Hematopoietic multipotent progenitor cell (in vitro differentiated cells): ENCODE measurements at regions not wholly inside any gene's neighbourhood (a gene's known extent, or its start where the extent isn't known, plus 50 kb on each side); places are given as distances from the start of the nearest gene placed in this dataset.
"Not testable (repeated sequence)": the region's sequence is repeated elsewhere in the genome, so short reads cannot be mapped to it uniquely, and the experiment has no call there.

Experiments used
- DNase-seq, 3 donors: peaks; one replicate each; pipeline ENCODE4 v3.0.0-alpha.2; 2011 to 2015; ENCODE audit warnings: low read depth in 2 of 3, low spot score in 2 of 3

DNA sequence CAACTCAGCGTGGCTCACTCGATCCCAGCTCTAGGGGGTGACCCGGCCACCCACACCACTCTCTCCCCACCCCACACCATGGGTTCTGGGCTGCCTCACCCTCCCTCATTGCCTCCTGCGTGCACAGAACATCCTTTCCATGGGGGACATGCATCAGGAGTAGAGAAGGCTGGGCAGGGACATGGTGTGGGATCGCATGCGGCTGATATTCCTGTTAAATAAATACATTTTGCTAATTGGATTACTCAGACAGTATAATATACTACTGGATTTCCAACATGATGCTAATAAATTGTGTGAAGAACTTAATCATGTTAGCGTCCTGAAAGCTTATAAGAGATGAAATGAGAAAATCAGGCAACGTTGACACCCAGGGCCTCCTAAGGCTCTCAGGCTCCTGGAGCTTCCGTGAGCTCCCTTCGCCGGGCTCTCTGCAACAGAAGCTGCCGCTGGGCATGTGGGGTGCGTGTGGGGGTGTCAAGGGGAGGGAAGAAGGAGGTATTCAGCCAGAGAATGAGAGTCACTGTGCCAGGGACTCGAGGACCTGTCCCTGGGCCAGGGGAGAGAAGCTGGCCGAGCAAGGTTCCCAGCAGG is 173.1 kb upstream of the TNRC6C start:
- no peak for DNase-seq

- no peak for DNase-seq
These were observed 172.4 kb upstream of the TNRC6C start for GRCh38 chr17:77786090-77786489.

DNA sequence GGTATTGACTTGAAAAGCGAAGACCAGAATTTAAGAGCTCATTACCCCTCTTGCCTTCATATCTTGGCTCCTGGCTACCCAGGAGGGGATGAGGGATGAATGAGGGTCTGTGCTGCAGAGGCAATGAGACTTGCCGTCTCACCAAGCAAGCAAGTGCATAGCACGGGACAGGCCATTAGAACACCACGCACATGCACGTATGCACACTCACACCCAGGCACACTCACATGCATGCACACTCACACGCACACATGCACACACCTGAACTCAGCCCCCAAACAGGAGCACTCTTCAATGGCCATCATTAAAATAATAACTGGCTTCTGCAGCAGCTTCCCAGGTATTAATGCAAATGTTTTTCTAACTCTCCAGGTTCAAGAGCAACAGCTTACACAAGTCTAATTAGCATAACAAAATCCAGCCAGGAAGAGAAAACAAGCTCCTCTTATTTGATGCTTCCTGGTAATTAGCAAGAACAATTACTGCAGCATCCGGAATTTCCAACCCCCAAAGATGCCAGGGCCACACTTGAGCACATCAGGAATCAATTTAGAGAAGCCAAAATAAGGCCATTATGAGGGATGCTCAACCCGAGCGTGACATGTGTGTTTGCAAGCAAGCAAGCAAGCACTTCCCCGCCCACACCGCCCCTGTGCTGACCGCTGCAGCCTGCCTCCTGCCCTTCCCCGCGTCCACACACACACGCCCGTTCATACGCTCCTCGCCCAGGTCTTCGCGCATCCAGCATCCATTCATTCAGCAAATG is 171.6 kb upstream of the TNRC6C start:
- no peak for DNase-seq

DNA sequence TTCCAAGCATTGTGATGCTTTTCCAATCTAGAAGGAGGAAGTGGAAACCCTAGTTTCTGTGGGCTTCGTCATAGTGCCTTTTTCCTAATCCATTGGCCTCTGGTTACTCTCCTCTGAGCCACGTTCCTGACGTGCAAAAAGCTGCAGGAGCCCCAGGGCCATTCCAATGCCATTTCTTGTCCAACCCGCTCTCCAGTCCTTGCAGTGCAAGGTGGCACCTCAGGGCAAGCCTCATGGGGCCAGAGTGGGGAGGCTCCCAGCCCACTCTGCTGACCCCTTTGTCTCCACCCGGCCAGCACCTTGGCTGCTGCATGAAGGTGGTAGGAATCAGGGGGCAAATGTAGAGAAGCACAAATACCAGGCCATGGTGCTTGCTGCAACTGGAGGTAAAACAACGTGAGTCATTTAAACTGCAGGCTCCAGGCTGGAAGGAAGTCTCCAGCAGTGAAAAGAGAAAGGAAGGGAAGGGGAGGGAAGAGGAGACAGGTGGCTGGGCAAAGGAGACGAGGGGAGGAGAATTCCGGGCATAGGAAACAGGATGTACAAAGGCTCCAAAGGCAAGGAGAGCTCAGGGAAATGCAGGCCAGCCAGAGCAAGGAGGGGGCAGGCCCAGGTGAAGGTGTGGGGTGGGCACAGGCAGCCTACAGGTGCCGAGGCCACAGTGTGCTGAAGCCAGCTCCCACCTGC is 168.2 kb upstream of the TNRC6C start:
- DNase-seq, result no peak

DNA sequence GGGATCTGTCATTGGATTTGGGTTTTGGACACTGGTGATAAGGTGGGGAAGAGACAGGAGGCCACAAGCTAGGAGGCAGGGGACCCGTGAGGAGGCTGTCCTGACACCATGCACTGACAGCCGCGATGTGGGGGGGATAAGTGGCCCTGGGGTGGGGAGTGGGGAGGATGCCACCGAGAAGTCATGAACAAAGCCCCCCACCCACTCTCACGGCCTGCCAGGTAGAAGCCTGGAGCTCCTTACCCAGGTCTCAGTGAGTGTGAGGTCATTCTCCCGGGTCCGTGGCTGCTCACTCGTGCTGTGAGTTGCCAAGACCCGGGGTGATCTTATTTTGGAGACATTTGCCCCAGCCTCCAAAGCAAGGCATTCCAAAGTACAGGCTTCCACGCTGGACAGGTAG is 165.9 kb upstream of the TNRC6C start:
- DNase-seq, result no peak

- DNase-seq, result no peak
These were observed 165.1 kb upstream of the TNRC6C start for GRCh38 chr17:77793146-77793970.

DNA sequence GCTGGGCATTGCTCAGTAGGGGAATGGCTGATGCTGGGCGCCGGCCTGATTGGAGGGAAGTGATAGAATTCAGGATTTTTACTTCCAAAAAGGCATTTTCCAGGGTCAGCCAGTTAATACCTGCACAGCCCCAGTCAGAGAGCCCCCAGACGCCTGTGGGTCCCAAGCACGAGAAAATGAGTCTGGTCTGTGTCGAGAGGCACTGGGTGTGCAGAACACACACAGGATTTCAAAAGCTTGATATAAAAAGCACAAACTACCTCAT is 164.6 kb upstream of the TNRC6C start:
- DNase-seq, result no peak

- DNase-seq, result no peak
These were observed 163.7 kb upstream of the TNRC6C start for GRCh38 chr17:77794846-77795245.

- no peak for DNase-seq
These were observed 162.8 kb upstream of the TNRC6C start for GRCh38 chr17:77795685-77796084.

DNA sequence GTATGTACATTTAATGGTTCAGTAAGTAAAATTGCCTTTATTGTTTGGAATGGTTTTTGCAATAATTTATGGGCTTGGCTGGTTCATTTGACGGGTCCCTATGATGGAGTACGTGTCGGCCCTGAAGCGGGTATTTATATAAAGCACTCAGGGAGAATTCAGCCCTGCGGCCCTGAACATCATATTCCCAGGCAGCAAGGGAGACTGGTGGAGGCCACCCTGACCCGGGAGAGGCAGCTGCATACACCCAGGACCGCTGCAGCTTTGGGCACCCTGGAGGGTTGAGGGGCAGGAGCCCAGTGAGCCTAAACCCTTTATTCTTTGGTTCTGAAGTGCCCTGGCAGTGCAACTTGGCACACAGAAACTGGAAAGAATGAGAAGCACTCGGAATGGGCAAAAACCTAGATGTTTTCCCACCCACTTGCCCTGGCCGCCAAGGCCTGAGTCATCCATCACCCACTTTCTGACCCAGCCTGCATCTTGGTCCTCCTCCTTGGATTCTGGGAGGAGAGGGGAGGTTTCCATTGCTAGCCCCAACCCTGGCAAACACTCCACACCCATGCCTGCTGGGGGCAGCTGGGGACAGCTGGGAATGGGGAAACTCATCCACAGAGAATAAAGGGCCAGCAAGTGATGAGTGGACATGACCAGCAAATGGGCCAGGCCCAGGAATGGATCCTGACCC is 162.2 kb upstream of the TNRC6C start:
- DNase-seq, result no peak

DNA sequence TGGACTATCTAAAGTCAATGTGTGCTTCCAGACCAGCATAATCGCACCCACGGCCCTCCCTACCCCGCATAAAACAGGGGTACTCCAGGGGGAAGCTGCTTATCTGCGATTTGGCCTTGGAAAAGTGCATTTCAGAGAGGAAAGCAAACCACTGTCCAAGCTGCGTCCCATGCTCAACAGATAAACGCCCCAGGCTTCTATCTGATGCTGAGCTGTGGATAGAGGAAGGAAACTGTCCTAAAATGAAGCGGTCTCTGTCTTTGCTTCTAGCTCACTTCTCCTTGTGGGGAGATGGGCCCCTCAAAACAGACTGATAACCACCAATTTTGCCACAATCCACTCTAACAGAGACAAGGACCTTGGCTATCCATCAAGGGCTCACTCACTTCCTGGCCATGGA is 160.5 kb upstream of the TNRC6C start:
- peak in 1 of 3 donors; percentile 28 for DNase-seq

DNA sequence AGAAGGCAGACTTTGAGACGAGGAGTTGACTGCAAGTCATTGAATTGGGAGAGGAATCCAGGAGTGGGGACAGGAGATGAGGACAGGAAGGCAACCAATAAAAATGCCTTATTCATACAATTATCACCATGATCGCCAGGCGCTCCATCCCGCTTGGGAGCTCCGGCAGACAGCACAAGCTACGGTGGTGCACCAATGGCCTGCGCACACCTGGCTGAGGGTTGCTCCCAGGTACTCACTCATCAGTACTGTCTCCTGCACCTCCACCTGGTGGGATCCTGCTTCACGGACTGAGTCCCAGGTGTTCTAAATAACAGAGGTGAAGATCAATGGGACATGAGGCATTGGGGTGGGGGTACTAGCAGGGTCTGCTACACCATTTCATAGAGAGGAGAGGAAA is 160.0 kb upstream of the TNRC6C start:
- DNase-seq, result no peak

DNA sequence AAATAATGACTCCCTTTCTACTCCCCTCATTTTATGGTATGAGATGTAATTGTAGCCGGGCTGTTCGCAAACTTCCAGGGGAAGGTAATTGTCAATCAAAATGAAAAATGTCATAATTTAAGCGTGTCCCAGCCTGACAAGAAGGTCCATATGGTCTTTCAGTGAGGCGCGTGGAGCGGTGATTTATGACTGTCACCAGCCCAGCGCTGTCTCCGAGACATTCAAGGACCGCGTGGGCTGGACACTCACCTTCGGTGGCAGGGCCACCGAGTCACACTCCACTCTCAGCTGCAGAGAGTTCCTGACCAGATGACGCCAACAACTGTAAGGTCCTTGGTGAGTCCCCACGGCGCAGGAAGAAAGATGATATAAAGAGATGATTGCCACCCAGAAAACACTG is 157.7 kb upstream of the TNRC6C start:
- no peak for DNase-seq

DNA sequence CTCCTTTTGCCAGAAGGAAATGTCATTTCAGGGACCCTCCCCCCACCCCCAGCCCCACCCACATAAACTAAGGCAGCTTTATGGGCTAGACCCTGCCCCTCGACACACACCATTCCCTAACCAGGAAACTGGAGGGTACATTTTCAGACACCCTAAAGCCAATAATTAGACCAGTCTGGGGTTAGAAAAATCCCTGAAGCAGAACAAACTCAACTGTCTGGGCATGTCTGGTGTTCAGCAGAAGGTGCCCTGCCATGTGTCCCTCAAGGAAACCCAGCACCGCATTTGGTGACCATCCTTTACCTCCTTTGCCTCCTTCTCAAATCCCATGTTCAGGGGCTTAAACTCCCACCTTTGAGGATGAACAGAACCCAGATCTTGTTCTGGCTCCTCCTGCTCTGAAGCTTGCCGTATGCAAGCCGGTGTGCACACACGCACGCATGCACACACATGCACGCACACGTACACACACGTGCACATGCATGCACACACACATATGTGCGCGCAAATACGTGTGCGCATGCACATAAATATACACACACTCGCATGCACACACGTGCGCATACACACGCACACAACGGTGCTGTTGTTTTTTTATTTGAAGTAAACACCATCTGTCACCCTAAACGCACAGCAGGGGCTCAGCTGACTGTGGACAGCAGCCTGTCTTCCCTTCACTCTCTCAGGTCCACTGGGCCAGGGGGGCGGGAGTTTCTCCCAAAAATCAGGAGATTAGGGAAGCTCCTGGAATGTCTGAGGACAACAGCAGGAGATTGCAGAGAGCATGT is 156.8 kb upstream of the TNRC6C start:
- DNase-seq, result no peak

DNA sequence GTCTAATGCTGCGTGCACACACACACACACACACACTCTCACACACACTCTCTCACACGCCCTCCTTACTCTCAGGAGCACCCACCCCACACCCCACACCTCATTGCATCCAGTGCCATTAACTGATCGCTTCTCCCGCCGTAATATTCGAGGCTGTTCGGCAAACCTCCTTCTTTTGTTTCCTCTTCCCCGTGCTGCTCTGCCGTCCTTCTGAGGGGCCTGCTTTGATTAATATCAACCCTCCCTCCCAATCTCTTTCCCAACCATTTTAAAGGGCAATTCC is 156.2 kb upstream of the TNRC6C start:
- no peak for DNase-seq

GRCh38 chr17:77802811-77803220 is 155.7 kb upstream of the TNRC6C start:
- peak in 1 of 3 donors; percentile 16 for DNase-seq

DNA sequence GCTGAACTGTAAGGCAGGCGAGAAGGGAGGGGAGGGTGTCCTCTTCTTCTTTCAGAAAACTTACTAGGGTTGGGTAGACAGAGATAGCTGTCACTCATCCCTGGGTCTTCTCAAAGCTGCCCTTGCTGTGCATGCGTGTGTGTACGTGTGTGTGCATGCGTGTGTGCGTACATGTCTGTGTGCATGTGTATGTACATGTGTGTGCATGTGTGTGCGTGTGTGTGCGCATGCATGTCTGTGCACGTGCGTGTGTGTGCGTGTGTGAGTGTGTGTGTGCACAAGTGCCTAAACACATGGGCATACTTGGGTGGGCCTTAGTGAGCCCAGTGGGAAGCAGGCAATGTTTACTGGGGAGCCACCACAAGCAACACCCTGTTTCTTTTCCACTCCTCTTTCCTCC is 154.8 kb upstream of the TNRC6C start:
- no peak for DNase-seq

GRCh38 chr17:77804796-77805426 is 153.6 kb upstream of the TNRC6C start:
- no peak for DNase-seq

GRCh38 chr17:77805970-77806369 is 152.5 kb upstream of the TNRC6C start:
- not testable (repeated sequence) for DNase-seq
